ENCODE measurements at regions not wholly inside any gene's neighbourhood (a gene's known extent, or its start where the extent isn't known, plus 50 kb on each side); places are given as distances from the start of the nearest gene placed in this dataset.

GRCh38 chr12:92259291-92259690 lies 113.6 kb upstream of the BTG1 start:
- TF ChIP-seq POLR2AphosphoS5 (IDR thresholded peaks at IDR 0.05; ENCODE audit: insufficient read depth in 1 of 2, low read depth in 1 of 2) (no peak), CTCF (IDR thresholded peaks at IDR 0.05) (no peak), POLR2A (IDR thresholded peaks at IDR 0.05) (no peak)
- no peaks in the 10 kb centered on the region for H3K36me3 ChIP-seq
- intact Hi-C loops (cut with DNase I): no loop called here
- no peaks in the 10 kb centered on the region for H3K9me3 ChIP-seq
- H3K27me3 ChIP-seq: no peaks in the 10 kb centered on the region
- no peak overlapping the region for H3K27ac ChIP-seq
- no peaks in the 10 kb centered on the region for H3K4me1 ChIP-seq
- no peak overlapping the region for H3K4me3 ChIP-seq
- no peak for DNase-seq (ENCODE audit: extremely low spot score in 2 of 2)

- Histone ChIP-seq H3K27me3 (no peaks in the 10 kb centered on the region), H3K36me3 (no peaks in the 10 kb centered on the region), H3K4me3 (no peak overlapping the region), H3K27ac (no peak overlapping the region), H3K4me1 (no peaks in the 10 kb centered on the region), H3K9me3 (no peaks in the 10 kb centered on the region)
- DNase-seq (ENCODE audit: extremely low spot score in 2 of 2): no peak
- TF ChIP-seq POLR2AphosphoS5 (IDR thresholded peaks at IDR 0.05; ENCODE audit: insufficient read depth in 1 of 2, low read depth in 1 of 2): no peak
- TF ChIP-seq CTCF (IDR thresholded peaks at IDR 0.05): no peak
- TF ChIP-seq POLR2A (IDR thresholded peaks at IDR 0.05): no peak
- intact Hi-C loops (cut with DNase I): no loop called here
Measured at GRCh38 chr12:92257261-92257660, 111.6 kb upstream of the BTG1 start.

GRCh38 chr12:92255741-92256140 lies 110.1 kb upstream of the BTG1 start:
- Histone ChIP-seq H3K4me3 (no peak overlapping the region), H3K27ac (no peak overlapping the region), H3K9me3 (no peaks in the 10 kb centered on the region), H3K4me1 (no peaks in the 10 kb centered on the region), H3K36me3 (no peaks in the 10 kb centered on the region), H3K27me3 (no peaks in the 10 kb centered on the region)
- no peak for TF ChIP-seq POLR2A (IDR thresholded peaks at IDR 0.05)
- TF ChIP-seq CTCF (IDR thresholded peaks at IDR 0.05): no peak
- TF ChIP-seq POLR2AphosphoS5 (IDR thresholded peaks at IDR 0.05; ENCODE audit: insufficient read depth in 1 of 2, low read depth in 1 of 2): no peak
- no peak for DNase-seq (ENCODE audit: extremely low spot score in 2 of 2)
- intact Hi-C loops (cut with DNase I): no loop called here

- no peak for TF ChIP-seq POLR2A (IDR thresholded peaks at IDR 0.05)
- no peak for TF ChIP-seq CTCF (IDR thresholded peaks at IDR 0.05)
- TF ChIP-seq POLR2AphosphoS5 (IDR thresholded peaks at IDR 0.05; ENCODE audit: insufficient read depth in 1 of 2, low read depth in 1 of 2): no peak
- no peaks in the 10 kb centered on the region for H3K36me3 ChIP-seq
- no peak for DNase-seq (ENCODE audit: extremely low spot score in 2 of 2)
- no peak overlapping the region for H3K27ac ChIP-seq
- intact Hi-C loops (cut with DNase I): no loop called here
- H3K4me1 ChIP-seq: no peaks in the 10 kb centered on the region
- no peaks in the 10 kb centered on the region for H3K27me3 ChIP-seq
- no peak overlapping the region for H3K4me3 ChIP-seq
- no peaks in the 10 kb centered on the region for H3K9me3 ChIP-seq
Measured at GRCh38 chr12:92253301-92253700, 107.7 kb upstream of the BTG1 start.

- no peak for DNase-seq (ENCODE audit: extremely low spot score in 2 of 2)
- Histone ChIP-seq H3K4me3 (no peak overlapping the region), H3K4me1 (peaks cover 13% of the 10 kb centered on the region), H3K27ac (no peak overlapping the region), H3K9me3 (no peaks in the 10 kb centered on the region), H3K36me3 (no peaks in the 10 kb centered on the region), H3K27me3 (no peaks in the 10 kb centered on the region)
- TF ChIP-seq POLR2AphosphoS5 (IDR thresholded peaks at IDR 0.05; ENCODE audit: insufficient read depth in 1 of 2, low read depth in 1 of 2) (peak in 1 of 2 donors; percentile 78), POLR2A (IDR thresholded peaks at IDR 0.05) (no peak)
- intact Hi-C loops (cut with DNase I): no loop called here
Measured at GRCh38 chr12:92248977-92249376, 103.3 kb upstream of the BTG1 start.
